ENCODE measurements at regions not wholly inside any gene's neighbourhood (a gene's known extent, or its start where the extent isn't known, plus 50 kb on each side); places are given as distances from the start of the nearest gene placed in this dataset.
A peak's percentile ranks its signal among the peaks of the same experiment; 100 is the strongest.
"Not testable (repeated sequence)": the region's sequence is repeated elsewhere in the genome, so short reads cannot be mapped to it uniquely, and the experiment has no call there.

DNA sequence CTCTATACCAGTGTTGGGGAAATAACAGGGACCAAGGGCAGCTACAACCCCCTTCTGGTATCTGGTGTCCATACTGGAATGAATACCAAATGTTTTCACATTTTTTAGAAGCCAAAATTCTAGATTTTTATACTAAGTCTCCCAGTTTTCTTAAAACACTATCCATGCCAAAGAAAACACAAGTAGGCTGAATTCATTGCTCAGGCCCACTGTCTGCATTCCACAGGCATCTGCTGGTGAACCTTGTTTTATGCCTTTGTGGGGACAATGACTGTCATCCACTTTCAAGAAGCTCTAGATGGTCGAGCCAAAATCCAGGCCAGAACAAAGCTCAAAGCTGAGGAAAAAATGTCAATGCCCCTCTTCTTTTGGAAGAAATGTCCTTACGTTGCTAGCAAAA lies 213.4 kb upstream of the RASGEF1B start:
- no peaks in the 10 kb centered on the region for H3K4me1 Mint-ChIP-seq (ENCODE audit: low read depth)
- no peak overlapping the region for H3K27ac Mint-ChIP-seq
- no peak overlapping the region for H3K4me3 Mint-ChIP-seq
- no peaks in the 10 kb centered on the region for H3K36me3 Mint-ChIP-seq (ENCODE audit: low read depth)
- H3K9me3 Mint-ChIP-seq = no peaks in the 10 kb centered on the region
- H3K27me3 Mint-ChIP-seq = peaks cover 3% of the 10 kb centered on the region

DNA sequence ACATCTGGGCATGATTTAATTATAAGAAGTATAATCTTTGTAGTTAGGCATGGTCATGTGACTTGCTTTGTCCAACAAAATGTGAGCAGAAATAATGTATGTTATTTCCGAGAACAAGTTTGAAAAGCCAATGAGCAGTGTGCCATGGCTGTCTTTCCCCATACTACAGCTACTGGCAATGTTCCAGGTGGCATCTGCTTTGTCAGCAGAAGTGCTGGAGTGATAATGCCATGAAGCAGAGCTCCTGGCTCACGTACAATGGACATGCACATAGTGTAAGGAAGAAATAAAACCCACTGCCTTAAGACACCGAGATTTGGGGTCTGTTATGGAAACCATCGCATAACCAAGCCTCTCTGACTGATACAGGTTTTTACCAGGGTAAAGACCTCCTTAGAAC lies 212.6 kb upstream of the RASGEF1B start:
- Mint-ChIP-seq H3K27me3 (peaks cover 3% of the 10 kb centered on the region), H3K4me3 (no peak overlapping the region), H3K36me3 (ENCODE audit: low read depth) (no peaks in the 10 kb centered on the region), H3K9me3 (no peaks in the 10 kb centered on the region), H3K27ac (no peak overlapping the region), H3K4me1 (ENCODE audit: low read depth) (no peaks in the 10 kb centered on the region)

DNA sequence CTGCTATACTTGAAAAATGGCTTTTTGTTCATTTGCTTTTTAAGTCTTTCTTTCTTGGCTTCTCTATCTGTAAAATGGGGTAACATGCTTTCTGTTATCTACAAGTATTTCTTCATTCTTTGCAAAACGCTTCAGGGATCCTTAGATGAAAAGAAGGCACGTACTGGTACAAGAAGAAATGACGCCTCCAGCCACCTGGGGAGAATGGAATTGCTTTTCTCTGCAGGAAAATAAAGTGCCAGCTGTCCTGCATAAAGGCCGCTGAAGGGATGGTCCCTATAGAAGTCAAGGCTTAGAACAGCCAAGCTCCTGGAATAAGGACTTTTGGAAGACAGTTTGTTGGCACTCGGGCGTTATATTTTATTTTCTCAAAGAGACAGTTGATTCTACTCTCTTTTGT lies 210.8 kb upstream of the RASGEF1B start:
- H3K27ac Mint-ChIP-seq = no peak overlapping the region
- no peak overlapping the region for H3K4me3 Mint-ChIP-seq
- H3K36me3 Mint-ChIP-seq (ENCODE audit: low read depth) = no peaks in the 10 kb centered on the region
- no peaks in the 10 kb centered on the region for H3K4me1 Mint-ChIP-seq (ENCODE audit: low read depth)
- no peaks in the 10 kb centered on the region for H3K9me3 Mint-ChIP-seq
- peaks cover 3% of the 10 kb centered on the region for H3K27me3 Mint-ChIP-seq

DNA sequence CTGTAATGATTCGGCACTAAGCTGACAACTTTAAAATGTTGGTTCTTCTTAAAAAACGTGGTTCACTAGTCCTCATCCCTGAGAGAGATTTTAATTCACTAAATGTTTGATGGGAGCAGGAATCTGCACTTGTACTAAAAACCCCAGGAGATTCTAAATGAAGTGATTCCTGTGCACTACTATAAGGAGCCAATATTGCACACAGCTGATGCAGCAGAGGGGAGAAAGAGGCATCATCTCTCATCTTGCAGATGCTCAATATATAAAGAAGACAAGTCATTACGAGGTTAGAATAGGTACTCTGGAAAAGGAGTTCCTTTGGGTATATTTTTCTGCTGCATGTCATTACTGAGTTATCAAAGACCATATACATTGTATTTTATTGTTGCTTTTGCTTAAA lies 207.6 kb upstream of the RASGEF1B start:
- H3K36me3 Mint-ChIP-seq (ENCODE audit: low read depth) = no peaks in the 10 kb centered on the region
- H3K9me3 Mint-ChIP-seq = no peaks in the 10 kb centered on the region
- no peak overlapping the region for H3K4me3 Mint-ChIP-seq
- no peaks in the 10 kb centered on the region for H3K4me1 Mint-ChIP-seq (ENCODE audit: low read depth)
- no peak overlapping the region for H3K27ac Mint-ChIP-seq
- H3K27me3 Mint-ChIP-seq = peaks cover 3% of the 10 kb centered on the region

DNA sequence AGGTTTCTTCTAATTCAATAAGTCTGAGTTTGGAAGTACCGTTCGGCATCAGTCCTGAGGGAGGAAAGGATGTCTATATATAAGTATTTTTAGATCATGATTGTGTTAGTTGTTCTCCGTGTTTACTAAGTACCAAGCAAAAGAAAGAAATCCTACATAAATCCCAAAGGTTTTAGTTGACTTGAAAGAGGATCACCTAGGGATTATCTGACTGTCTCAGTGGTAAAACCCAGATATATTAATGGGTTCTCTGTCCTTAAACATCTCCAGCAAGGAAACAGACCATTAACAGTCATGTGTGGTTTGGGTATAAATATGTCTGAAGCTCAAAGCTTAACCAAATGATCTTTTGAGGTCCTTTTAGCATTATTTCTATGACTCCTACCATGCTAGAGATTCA lies 207.1 kb upstream of the RASGEF1B start:
- Mint-ChIP-seq H3K4me3 (no peak overlapping the region), H3K4me1 (ENCODE audit: low read depth) (no peaks in the 10 kb centered on the region), H3K27ac (no peak overlapping the region), H3K27me3 (peaks cover 3% of the 10 kb centered on the region), H3K36me3 (ENCODE audit: low read depth) (no peaks in the 10 kb centered on the region), H3K9me3 (no peaks in the 10 kb centered on the region)

DNA sequence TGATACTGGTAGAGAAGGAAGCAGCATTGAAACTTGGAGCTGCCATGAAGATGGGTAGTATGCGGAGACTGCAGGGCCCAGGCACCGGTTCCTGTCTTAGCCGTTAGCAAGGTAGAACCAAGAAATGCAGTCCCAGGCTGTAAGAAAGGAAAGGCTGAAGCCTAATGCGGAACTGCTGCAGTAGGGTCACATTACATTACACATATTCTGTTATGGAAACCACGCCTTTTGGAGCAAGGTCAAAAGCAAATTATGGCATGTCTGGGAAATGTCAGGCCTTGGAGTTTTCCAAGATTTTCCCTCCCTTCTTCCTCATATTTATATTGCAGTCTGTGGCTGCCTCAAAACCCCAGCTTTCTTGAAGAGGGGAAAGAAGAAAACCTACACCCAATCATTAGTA lies 204.8 kb upstream of the RASGEF1B start:
- peaks cover 3% of the 10 kb centered on the region for H3K27me3 Mint-ChIP-seq
- H3K9me3 Mint-ChIP-seq = no peaks in the 10 kb centered on the region
- no peaks in the 10 kb centered on the region for H3K4me1 Mint-ChIP-seq (ENCODE audit: low read depth)
- H3K36me3 Mint-ChIP-seq (ENCODE audit: low read depth) = no peaks in the 10 kb centered on the region
- no peak overlapping the region for H3K4me3 Mint-ChIP-seq
- no peak overlapping the region for H3K27ac Mint-ChIP-seq

DNA sequence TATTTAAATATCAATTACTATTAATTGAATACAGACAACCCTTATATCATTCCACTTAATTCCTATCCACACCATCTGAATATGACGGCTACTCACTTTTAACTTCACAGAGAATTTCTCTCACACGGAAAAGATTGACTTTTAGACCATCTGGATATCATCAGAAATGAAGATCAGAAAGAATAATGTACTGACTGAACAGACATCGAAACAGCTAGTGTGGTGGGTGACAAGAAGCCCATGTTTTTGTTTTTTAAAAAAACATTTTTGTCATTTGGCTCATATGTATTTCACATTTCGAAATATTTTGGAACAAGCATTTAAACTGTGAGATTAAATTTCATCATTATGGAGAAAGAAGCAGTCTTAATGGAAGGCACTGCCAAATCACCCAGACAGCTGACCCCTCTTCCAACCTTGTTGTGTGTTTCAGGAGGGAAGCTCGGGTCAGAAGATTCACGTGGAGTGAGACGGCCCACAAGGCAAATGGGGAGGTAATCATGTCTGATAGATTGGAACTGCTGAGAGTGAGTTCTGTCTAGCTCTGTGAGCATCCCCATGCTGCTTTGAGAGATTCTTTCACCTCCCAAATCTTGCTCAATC lies 204.2 kb upstream of the RASGEF1B start:
- H3K27me3 Mint-ChIP-seq = no peaks in the 10 kb centered on the region
- H3K27ac Mint-ChIP-seq = no peak overlapping the region
- no peaks in the 10 kb centered on the region for H3K9me3 Mint-ChIP-seq
- no peak overlapping the region for H3K4me3 Mint-ChIP-seq
- no peaks in the 10 kb centered on the region for H3K4me1 Mint-ChIP-seq (ENCODE audit: low read depth)
- H3K36me3 Mint-ChIP-seq (ENCODE audit: low read depth) = no peaks in the 10 kb centered on the region

DNA sequence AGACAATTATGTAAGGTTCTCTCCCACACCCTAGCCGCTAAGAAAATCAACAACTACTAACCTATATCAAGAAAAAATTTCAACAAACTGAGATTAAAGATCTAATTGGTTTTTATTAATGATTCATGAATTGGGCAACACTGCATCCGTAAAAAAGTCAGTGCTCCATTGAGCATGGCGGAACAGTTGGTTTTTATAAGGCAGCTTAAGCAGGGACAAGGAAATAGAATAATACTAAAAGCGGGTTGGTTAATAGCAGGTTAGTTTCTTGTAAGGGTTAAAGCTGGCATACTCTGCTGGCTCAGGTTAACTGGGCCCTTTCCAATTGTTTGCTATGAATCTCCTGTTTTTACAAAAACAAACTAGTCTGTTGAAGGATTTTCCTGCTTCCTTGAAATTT lies 202.3 kb upstream of the RASGEF1B start:
- Mint-ChIP-seq H3K27ac (no peak overlapping the region), H3K4me3 (no peak overlapping the region), H3K27me3 (no peaks in the 10 kb centered on the region), H3K4me1 (ENCODE audit: low read depth) (no peaks in the 10 kb centered on the region), H3K36me3 (ENCODE audit: low read depth) (no peaks in the 10 kb centered on the region), H3K9me3 (no peaks in the 10 kb centered on the region)

DNA sequence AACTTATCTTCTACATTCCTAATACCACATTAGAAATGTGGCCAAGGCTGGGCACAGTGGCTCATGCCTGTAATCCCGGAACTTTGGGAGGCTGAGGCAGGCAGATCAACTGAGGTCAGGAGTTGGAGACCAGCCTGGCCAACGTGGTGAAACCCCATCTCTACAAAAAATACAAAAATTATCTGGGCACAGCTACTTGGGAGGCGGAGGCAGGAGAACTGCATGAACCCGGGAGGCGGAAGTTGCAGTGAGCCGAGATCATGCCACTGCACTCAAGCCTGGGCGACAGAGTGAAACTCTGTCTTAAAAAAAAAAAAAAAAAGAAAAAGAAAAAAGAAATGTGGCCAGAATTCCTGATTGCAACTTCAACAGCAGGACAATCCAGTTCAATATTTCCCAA lies 196.6 kb upstream of the RASGEF1B start:
- H3K4me3 Mint-ChIP-seq; H3K36me3 Mint-ChIP-seq (ENCODE audit: low read depth); H3K9me3 Mint-ChIP-seq; H3K27ac Mint-ChIP-seq; H3K27me3 Mint-ChIP-seq: not testable (repeated sequence)
- H3K4me1 Mint-ChIP-seq (ENCODE audit: low read depth) = peaks cover 23% of the 10 kb centered on the region

DNA sequence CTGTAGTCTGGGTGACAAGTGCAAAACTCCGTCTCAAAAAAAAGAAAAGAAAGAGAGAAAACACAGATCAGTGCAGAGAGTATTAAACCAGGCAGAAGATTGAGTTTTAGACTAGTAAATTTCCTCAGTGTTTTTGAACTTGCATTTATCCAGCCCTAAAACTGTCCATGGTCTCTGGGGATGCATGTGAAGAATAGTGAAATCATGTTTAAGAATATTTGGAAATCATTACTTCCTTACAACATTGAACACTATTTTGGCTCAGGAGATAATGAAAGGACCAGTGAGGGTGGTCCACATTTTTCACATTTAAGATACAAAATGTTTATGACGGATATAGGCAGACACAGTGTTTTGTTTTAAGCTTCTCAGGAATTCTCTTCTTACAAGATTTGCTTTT lies 195.8 kb upstream of the RASGEF1B start:
- Mint-ChIP-seq H3K27me3 (no peaks in the 10 kb centered on the region), H3K4me1 (ENCODE audit: low read depth) (peaks cover 23% of the 10 kb centered on the region), H3K36me3 (ENCODE audit: low read depth) (no peaks in the 10 kb centered on the region), H3K9me3 (no peaks in the 10 kb centered on the region), H3K4me3 (no peak overlapping the region), H3K27ac (no peak overlapping the region)

DNA sequence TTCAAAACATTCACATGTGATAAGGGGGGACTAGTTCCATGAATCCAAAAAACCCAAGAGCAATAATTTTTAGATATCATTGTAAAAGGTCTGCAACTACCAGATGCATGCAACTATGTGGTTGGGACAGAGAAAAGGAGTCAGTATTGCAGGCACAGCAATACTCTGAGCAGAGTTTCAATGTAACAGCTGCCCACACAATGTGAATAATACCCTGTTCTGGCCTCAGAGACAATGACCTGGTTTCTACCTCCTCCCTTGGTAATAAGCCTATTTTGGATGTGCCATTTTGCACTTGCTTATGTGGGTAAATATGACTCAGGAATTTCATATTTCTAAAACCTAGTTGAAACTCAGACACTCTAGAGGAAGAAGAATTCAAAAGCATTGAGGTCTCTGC lies 194.8 kb upstream of the RASGEF1B start:
- Mint-ChIP-seq H3K27ac (no peak overlapping the region), H3K27me3 (no peaks in the 10 kb centered on the region), H3K4me3 (peak overlapping the region; percentile 28), H3K9me3 (no peaks in the 10 kb centered on the region), H3K36me3 (ENCODE audit: low read depth) (no peaks in the 10 kb centered on the region), H3K4me1 (ENCODE audit: low read depth) (peaks cover 23% of the 10 kb centered on the region)

DNA sequence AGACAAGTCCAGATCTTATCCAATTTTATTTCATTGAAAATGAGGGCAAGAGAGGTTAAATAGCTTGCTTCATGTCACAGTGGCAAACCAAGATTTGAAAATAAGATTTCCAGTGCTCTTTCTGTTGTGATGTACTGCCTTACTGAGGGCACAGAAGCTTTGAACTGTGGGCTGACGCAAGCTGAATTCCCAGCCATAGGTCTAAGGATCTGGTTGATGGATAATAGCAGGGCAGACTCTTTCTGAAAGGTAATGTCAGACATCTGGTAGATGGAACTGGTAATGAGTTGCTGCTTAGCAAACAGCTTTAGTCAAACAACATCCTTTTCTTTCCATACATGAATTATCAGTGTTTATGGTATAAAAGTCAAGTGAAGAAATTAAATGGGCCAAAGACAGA lies 193.9 kb upstream of the RASGEF1B start:
- H3K27ac Mint-ChIP-seq = no peak overlapping the region
- no peaks in the 10 kb centered on the region for H3K9me3 Mint-ChIP-seq
- H3K27me3 Mint-ChIP-seq = no peaks in the 10 kb centered on the region
- H3K4me1 Mint-ChIP-seq (ENCODE audit: low read depth) = peaks cover 23% of the 10 kb centered on the region
- H3K36me3 Mint-ChIP-seq (ENCODE audit: low read depth) = no peaks in the 10 kb centered on the region
- no peak overlapping the region for H3K4me3 Mint-ChIP-seq

DNA sequence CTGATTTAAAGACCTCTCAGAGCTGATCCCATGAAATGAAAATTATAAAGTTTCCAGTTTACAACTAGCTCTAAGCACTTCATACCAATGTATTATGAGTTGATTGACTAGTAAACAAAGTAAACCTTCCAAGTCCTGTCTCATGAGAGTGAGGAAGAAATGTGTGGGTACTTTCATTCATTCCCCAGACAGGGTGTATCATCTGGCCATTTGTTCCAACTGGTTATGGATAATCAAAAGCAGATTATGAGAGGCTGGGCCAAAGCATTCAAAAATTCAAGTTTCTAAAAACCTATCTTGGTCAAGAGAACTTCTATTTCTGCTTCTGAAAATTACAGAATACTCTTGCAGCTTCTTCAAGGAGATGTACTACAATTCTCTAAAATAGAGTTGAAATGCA lies 193.3 kb upstream of the RASGEF1B start:
- Mint-ChIP-seq H3K36me3 (ENCODE audit: low read depth) (no peaks in the 10 kb centered on the region), H3K27ac (no peak overlapping the region), H3K4me3 (no peak overlapping the region), H3K4me1 (ENCODE audit: low read depth) (peaks cover 23% of the 10 kb centered on the region), H3K27me3 (no peaks in the 10 kb centered on the region), H3K9me3 (no peaks in the 10 kb centered on the region)

DNA sequence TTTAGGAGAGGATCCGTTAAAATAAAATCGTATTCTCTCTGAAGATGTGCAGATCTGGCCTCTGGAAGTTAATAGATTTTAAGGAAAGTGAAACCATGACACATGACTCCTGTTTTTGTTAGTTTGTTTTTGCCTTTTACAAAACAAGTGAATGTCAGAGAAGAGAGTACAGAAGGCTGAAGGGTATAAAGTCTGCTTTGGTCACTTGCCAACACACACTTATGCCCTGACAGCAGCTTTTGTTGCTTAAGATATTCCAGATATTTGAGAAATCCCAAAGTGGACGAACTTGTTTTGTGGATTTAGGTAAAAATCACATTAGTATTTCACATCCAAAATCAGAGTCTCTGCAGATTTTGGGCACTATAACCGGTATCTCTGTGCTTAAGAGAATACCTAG lies 192.4 kb upstream of the RASGEF1B start:
- Mint-ChIP-seq H3K36me3 (ENCODE audit: low read depth) (no peaks in the 10 kb centered on the region), H3K27ac (no peak overlapping the region), H3K4me3 (no peak overlapping the region), H3K27me3 (no peaks in the 10 kb centered on the region), H3K4me1 (ENCODE audit: low read depth) (peaks cover 23% of the 10 kb centered on the region), H3K9me3 (no peaks in the 10 kb centered on the region)

DNA sequence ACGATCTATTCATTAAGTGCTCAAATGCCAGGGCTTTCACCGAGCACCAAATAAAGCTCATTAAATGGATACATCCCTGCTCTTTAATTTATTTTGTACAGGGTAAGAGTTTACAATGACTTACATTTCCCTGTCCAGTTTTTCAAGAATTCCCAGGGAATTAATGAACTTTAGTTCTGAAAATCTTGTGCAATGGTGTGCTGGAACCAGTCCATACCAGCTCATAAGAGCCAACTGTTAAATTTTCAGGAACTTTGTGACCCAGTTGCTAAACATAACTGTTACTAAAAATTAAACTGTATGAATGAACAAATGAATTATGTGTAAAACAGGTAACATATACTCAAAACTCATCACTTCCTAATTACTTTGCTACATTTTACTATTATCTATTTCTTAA lies 191.7 kb upstream of the RASGEF1B start:
- Mint-ChIP-seq H3K4me3 (no peak overlapping the region), H3K4me1 (ENCODE audit: low read depth) (peaks cover 23% of the 10 kb centered on the region), H3K36me3 (ENCODE audit: low read depth) (no peaks in the 10 kb centered on the region), H3K27me3 (no peaks in the 10 kb centered on the region), H3K9me3 (no peaks in the 10 kb centered on the region), H3K27ac (no peak overlapping the region)

DNA sequence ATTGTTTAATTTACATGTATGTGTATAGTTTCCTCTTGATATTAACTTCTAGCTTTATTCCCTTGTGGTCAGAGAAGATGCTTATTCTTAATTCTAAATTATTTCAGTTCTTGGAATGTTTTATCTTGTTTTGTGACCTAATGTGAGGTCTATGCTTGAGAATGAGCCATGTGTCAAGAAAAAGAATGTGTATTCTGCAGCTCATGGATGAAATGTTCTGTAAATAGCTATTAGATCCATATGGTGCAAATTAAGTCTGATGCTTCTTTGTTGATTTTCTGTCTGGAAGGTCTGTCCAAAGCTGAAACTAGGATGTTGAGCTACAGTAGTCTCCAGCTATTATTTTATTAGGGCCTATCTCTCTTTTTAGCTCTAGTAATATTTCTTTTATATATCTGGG lies 187.3 kb upstream of the RASGEF1B start:
- Mint-ChIP-seq H3K9me3 (no peaks in the 10 kb centered on the region), H3K4me1 (ENCODE audit: low read depth) (peaks cover 4% of the 10 kb centered on the region), H3K4me3 (no peak overlapping the region), H3K27ac (no peak overlapping the region), H3K36me3 (ENCODE audit: low read depth) (no peaks in the 10 kb centered on the region), H3K27me3 (no peaks in the 10 kb centered on the region)

Data from stimulated activated naive CD8-positive, alpha-beta T cell treated with anti-CD3 and anti-CD28 coated beads, Interleukin-15, Interleukin-2, amounts not matched to agents 100 ng/mL and 50 ng/mL, for 24 hours (primary cell).